DOHH2 (cell line): ENCODE measurements at regions not wholly inside any gene's neighbourhood (a gene's known extent, or its start where the extent isn't known, plus 50 kb on each side); places are given as distances from the start of the nearest gene placed in this dataset.

ENCODE experiments used
- CTCF ChIP-seq: fragments of 200-600 bp; sonication (generic); IDR thresholded peaks from one replicate; pipeline ENCODE4 v1.5.1; 2014; ENCODE audit warnings: antibody characterized with exemption, mild to moderate bottlenecking, low read depth, low read length; ENCODE audit not compliant: poor library complexity, severe bottlenecking
- EZH2phosphoT487 ChIP-seq: fragments of 200-600 bp; sonication (generic); IDR thresholded peaks from 2 replicates; pipeline ENCODE4 v1.6.1; 2017; ENCODE audit warnings: borderline replicate concordance, mild to moderate bottlenecking, antibody characterized with exemption, low read length, moderate library complexity, mixed read lengths

GRCh38 chr13:73422973-73423372 is 364.2 kb downstream of the KLF5 start:
- TF ChIP-seq CTCF (no peak), EZH2phosphoT487 (no peak)
